ENCODE measurements at regions not wholly inside any gene's neighbourhood (a gene's known extent, or its start where the extent isn't known, plus 50 kb on each side); places are given as distances from the start of the nearest gene placed in this dataset.

DNA sequence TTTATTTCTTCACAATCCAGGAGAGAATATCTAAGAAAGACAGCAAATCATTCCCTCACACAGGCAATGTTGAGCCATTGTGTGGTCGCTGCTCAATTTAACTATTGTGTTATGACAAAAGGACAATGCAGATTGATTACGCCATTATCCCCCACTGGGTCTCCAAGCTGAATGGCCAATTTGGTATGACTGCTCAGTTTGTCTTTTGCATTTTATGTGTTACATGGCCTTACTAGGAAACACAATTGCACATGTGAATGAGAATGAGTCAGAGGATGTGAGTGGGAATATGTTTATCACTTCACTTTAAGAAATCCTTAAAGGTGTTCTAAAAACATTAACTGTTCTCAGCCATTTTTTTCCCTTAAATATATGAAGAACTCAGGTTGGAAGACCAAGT, 108.3 kb downstream of the FAM174A start:
- TF ChIP-seq CTCF (IDR thresholded peaks at IDR 0.05; ENCODE audit: insufficient read depth, low read length, poor library complexity, severe bottlenecking), result no peak
- TF ChIP-seq EZH2phosphoT487 (conservative IDR thresholded peaks at IDR 0.05; ENCODE audit: low read length), result no peak
